GM12878 (cell line): ENCODE measurements at regions not wholly inside any gene's neighbourhood (a gene's known extent, or its start where the extent isn't known, plus 50 kb on each side); places are given as distances from the start of the nearest gene placed in this dataset.

Source experiments
- ATAC-seq: fragments of 200-7000 bp; cut with Tn5 transposase; 3 replicates; pipeline ENCODE4 v1.9.1; 2020; ENCODE audit warnings: mild to moderate bottlenecking, moderate library complexity
- BruUV-seq: library from RNA; stranded (reverse); fragments of 400-500 nt; replicated peaks from 2 replicates; lab custom pipeline; 2021; lab: Mats Ljungman, UMichigan
- CTCF ChIA-PET: fragments of 300-600 bp; sonication (Branson Sonifier 250); formaldehyde crosslinking; extraction: SDS; loops from one replicate; lab custom pipeline; 2021; ENCODE audit warnings: inconsistent platforms; lab: Yijun Ruan, JAX
- POLR2A ChIA-PET: fragments of 350-600 bp; formaldehyde crosslinking; extraction: SDS; loops from one replicate; lab custom pipeline; 2021; ENCODE audit warnings: inconsistent platforms; lab: Charles Lee
- RAD21 ChIA-PET: fragments of 300-600 bp; sonication (Branson Sonifier 250); formaldehyde crosslinking; loops from one replicate; lab custom pipeline; 2023; ENCODE audit warnings: antibody characterized with exemption; ENCODE audit not compliant: unreplicated experiment; lab: Charles Lee
- SMC1A ChIA-PET: fragments of 300-600 bp; sonication (Branson Sonifier 250); formaldehyde crosslinking; loops from one replicate; lab custom pipeline; 2023; ENCODE audit not compliant: unreplicated experiment, uncharacterized antibody; lab: Charles Lee
- DNase-seq: peaks from one replicate; pipeline ENCODE4 v3.0.0-alpha.2; 2011; ENCODE audit warnings: low read depth, low spot score
- FAIRE-seq: peaks from 3 replicates; lab custom pipeline; 2011; peaks lifted over from hg19 to GRCh38; lab: Jason Lieb, UNC
- H2AFZ ChIP-seq: 2 replicates; pipeline ENCODE4 v1.6.0; 2011; ENCODE audit warnings: low read depth, low read length, control low read depth; ENCODE audit not compliant: control insufficient read depth
- H3K27ac ChIP-seq: 2 replicates; pipeline ENCODE4 v1.5.1; 2011; ENCODE audit warnings: control low read depth; ENCODE audit not compliant: control insufficient read depth, insufficient read depth
- H3K27me3 ChIP-seq, 2 experiments: replicated peaks in 1 of 2; 2 replicates each; pipeline versions ENCODE4 v1.6.0 to v1.6.1; 2011; ENCODE audit warnings: low read length in 1 of 2; ENCODE audit not compliant: control insufficient read depth in 2 of 2, insufficient read depth in 2 of 2
- H3K36me3 ChIP-seq, 2 experiments: 2 replicates each; pipeline ENCODE4 v1.5.1; 2011; ENCODE audit warnings: low read length in 1 of 2; ENCODE audit not compliant: control insufficient read depth in 2 of 2, insufficient read depth in 2 of 2
- H3K4me1 ChIP-seq: 2 replicates; pipeline ENCODE4 v1.6.1; 2011; ENCODE audit warnings: mild to moderate bottlenecking, low read length, moderate library complexity, mixed read lengths; ENCODE audit not compliant: control insufficient read depth, insufficient read depth
- H3K4me2 ChIP-seq: 2 replicates; pipeline ENCODE4 v1.6.0; 2011; ENCODE audit warnings: control low read depth; ENCODE audit not compliant: control insufficient read depth, insufficient read depth
- H3K4me3 ChIP-seq: fragments of 200-600 bp; sonication (generic); 2 replicates; pipeline ENCODE4 v1.5.1; 2016
- H3K79me2 ChIP-seq: 2 replicates; pipeline ENCODE4 v1.6.0; 2011; ENCODE audit warnings: low read length; ENCODE audit not compliant: control insufficient read depth, insufficient read depth
- H3K9ac ChIP-seq: 2 replicates; pipeline ENCODE4 v1.8.0; 2011; ENCODE audit warnings: low read length, control low read depth, mixed read lengths; ENCODE audit not compliant: control insufficient read depth, insufficient read depth
- H3K9me3 ChIP-seq: replicated peaks from 3 replicates; pipeline ENCODE4 v1.5.1; 2011; ENCODE audit warnings: mild to moderate bottlenecking, low read length; ENCODE audit not compliant: control insufficient read depth, insufficient read depth
- H4K20me1 ChIP-seq: 2 replicates; pipeline ENCODE4 v1.6.0; 2011; ENCODE audit not compliant: control insufficient read depth, insufficient read depth
- ATF2 ChIP-seq: IDR thresholded peaks from 2 replicates; pipeline ENCODE4 v1.6.1; 2012; ENCODE audit warnings: low read length, inconsistent platforms
- CUX1 ChIP-seq: IDR thresholded peaks from 2 replicates; pipeline ENCODE4 v1.6.1; 2012; ENCODE audit warnings: improper control_type of control experiment, low read depth, low read length; ENCODE audit not compliant: insufficient replicate concordance
- EP300 ChIP-seq, 2 experiments: fragments of 150-350 bp in 1 of 2; IDR thresholded peaks; 2 replicates each; pipeline ENCODE4 v1.6.1; 2011 to 2012; ENCODE audit warnings: low read depth in 2 of 2, low read length in 2 of 2, borderline replicate concordance in 1 of 2, improper control_type of control experiment in 1 of 2, inconsistent platforms in 1 of 2; ENCODE audit not compliant: control insufficient read depth in 1 of 2
- GATAD2B ChIP-seq: fragments of 450-650 bp; conservative IDR thresholded peaks from 2 replicates; pipeline ENCODE4 v1.6.1; 2017; ENCODE audit warnings: low read depth, mild to moderate bottlenecking, moderate library complexity
- MYB ChIP-seq: fragments of 150-350 bp; IDR thresholded peaks from 2 replicates; pipeline ENCODE4 v1.6.1; 2014; ENCODE audit warnings: mild to moderate bottlenecking, low read depth, low read length, borderline replicate concordance
- PKNOX1 ChIP-seq: fragments of 450-650 bp; IDR thresholded peaks from 2 replicates; pipeline ENCODE4 v1.6.1; 2016; ENCODE audit warnings: mild to moderate bottlenecking
- ZSCAN29 ChIP-seq: fragments of 450-650 bp; IDR thresholded peaks from 2 replicates; pipeline ENCODE4 v1.6.1; 2017; ENCODE audit warnings: mild to moderate bottlenecking, moderate library complexity
- WGBS: methylation state at CpG from one replicate; pipeline ENCODE4 v1.1.6; 2016; ENCODE audit warnings: low lambda C conversion rate; ENCODE audit not compliant: insufficient replicate concordance, insufficient coverage; ENCODE audit errors: missing lambda C conversion rate; 5-methylcytosine and 5-hydroxymethylcytosine counted together
- in situ Hi-C: fragments of 300-500 bp; cut with MboI; formaldehyde crosslinking; loops from 9 replicates; pipeline ENCODE4 v1.14.3; 2018; ENCODE audit warnings: mixed read lengths
- intact Hi-C: fragments of 100-400 bp; cut with micrococcal nuclease; formaldehyde crosslinking; loops from one replicate; pipeline ENCODE4 v1.14.2; 2022; ENCODE audit not compliant: unreplicated experiment

- Histone ChIP-seq H3K9ac (no peak overlapping the region), H3K4me2 (no peak overlapping the region), H3K9me3 (no peaks in the 10 kb centered on the region), H3K4me3 (no peak overlapping the region), H3K27me3 (no peaks in the 10 kb centered on the region; a peak in 1 of 4 replicates), H3K27ac (no peak overlapping the region)
- ATAC-seq (no peak), FAIRE-seq (no peak), DNase-seq (no peak)
- POLR2A ChIA-PET: no interaction called here
- in situ Hi-C loops (no loop called here), intact Hi-C loops (no loop called here)
- WGBS: 30% methylated on average over 7 of the region's 7 CpGs
- RAD21 ChIA-PET: no interaction called here
- TF ChIP-seq MYB (no peak), PKNOX1 (no peak), EP300 (IDR thresholded peaks at IDR 0.05; ENCODE audit: borderline replicate concordance in 1 of 2, control insufficient read depth in 1 of 2, low read depth in 2 of 2, low read length in 2 of 2) (no peak), ATF2 (no peak), CUX1 (no peak), GATAD2B (no peak), ZSCAN29 (no peak)
- TF ChIP-seq, all 136 proteins: peak for 0
- no peak overlapping the region for H2AFZ ChIP-seq
- no peaks in the 10 kb centered on the region for H3K4me1 ChIP-seq
- no peaks in the 10 kb centered on the region for H3K36me3 ChIP-seq
- no TSS peak for BruUV-seq
- no peaks in the 10 kb centered on the region; the same call in 1 of the 2 replicates for H4K20me1 ChIP-seq
- CTCF ChIA-PET: interaction anchor here (0.6 to 1.0 kb wide), 3 partner anchors 55 to 365 kb away, joined by 3 to 4 read pairs (median 3); no protein-coding TSS in a partner anchor
- H3K79me2 ChIP-seq: no peaks in the 10 kb centered on the region
- SMC1A ChIA-PET: no interaction called here
Measured at GRCh38 chr7:142389544-142389943, 131.7 kb upstream of the PRSS58 start.
